NB4 (cell line): ENCODE measurements at regions not wholly inside any gene's neighbourhood (a gene's known extent, or its start where the extent isn't known, plus 50 kb on each side); places are given as distances from the start of the nearest gene placed in this dataset.

Experiments
- CTCF ChIP-seq: IDR thresholded peaks from one replicate; pipeline ENCODE4 v1.5.1; 2012; ENCODE audit warnings: low read depth, low read length
- MAX ChIP-seq: IDR thresholded peaks from 2 replicates; pipeline ENCODE4 v1.6.1; 2011; ENCODE audit warnings: low read depth, low read length
- POLR2A ChIP-seq: IDR thresholded peaks from 2 replicates; pipeline ENCODE4 v1.6.1; 2011; ENCODE audit warnings: mild to moderate bottlenecking; ENCODE audit not compliant: insufficient read length; ENCODE audit errors: extremely low read depth

GRCh38 chr6:23111984-23112383 lies 542.6 kb downstream of the HDGFL1 start:
- no peak for TF ChIP-seq MAX
- no peak for TF ChIP-seq CTCF
- no peak for TF ChIP-seq POLR2A
